ENCODE measurements at regions not wholly inside any gene's neighbourhood (a gene's known extent, or its start where the extent isn't known, plus 50 kb on each side); places are given as distances from the start of the nearest gene placed in this dataset.
A peak's percentile ranks its signal among the peaks of the same experiment; 100 is the strongest.

DNA sequence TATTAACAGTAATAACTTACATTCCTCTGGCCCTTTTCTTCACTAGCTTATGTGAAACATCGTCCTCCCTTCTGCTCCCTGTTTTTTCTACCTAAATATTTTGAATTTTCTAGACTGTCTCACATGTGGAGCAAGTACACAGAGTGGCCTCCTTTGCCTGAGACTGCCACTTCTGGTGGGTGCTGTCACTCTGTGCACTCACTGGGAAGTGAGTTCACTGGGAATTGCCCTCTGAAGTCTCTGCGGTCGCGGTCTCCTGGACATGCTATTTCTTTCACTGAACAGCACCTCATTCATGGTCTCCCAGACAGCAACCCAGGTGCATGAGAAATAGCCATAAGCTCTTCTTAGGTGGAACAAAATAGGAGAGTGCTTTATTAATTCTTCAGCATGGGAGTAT, 1179.7 kb upstream of the ADGRL3 start:
- Mint-ChIP-seq H3K4me3 (no peak overlapping the region), H3K27me3 (ENCODE audit: insufficient read depth, low read depth, poor library complexity) (no peaks in the 10 kb centered on the region), H3K9me3 (no peaks in the 10 kb centered on the region), H3K36me3 (ENCODE audit: low read depth) (no peaks in the 10 kb centered on the region), H3K4me1 (peaks cover 8% of the 10 kb centered on the region; the same call in 2 of the 3 replicates), H3K27ac (0 out of 2 replicates have a peak overlapping the region, but pooled peaks have one; percentile 51)
- Histone ChIP-seq H3K36me3 (ENCODE audit: insufficient read depth) (no peaks in the 10 kb centered on the region), H3K4me3 (no peak overlapping the region), H3K4me2 (0 out of 2 replicates have a peak overlapping the region, but pooled peaks have one; percentile 16), H3K27ac (ENCODE audit: low read depth) (no peak overlapping the region; the same call in 1 of the 2 replicates), H3F3A (replicated peaks; ENCODE audit: low read depth) (no peaks in the 10 kb centered on the region), H3K9me2 (ENCODE audit: insufficient read depth) (no peaks in the 10 kb centered on the region), H3K4me1 (ENCODE audit: insufficient read depth) (no peaks in the 10 kb centered on the region; the same call in 1 of the 2 replicates), H4K20me1 (replicated peaks; ENCODE audit: insufficient read depth) (no peaks in the 10 kb centered on the region), H2AFZ (peak overlapping the region; percentile 72; the same call in 1 of the 2 replicates), H3K27me3 (ENCODE audit: insufficient read depth) (no peaks in the 10 kb centered on the region), H3K79me2 (replicated peaks; ENCODE audit: insufficient read depth) (no peaks in the 10 kb centered on the region)
- ATAC-seq (no peak), DNase-seq (ENCODE audit: low spot score) (no peak)
- TF ChIP-seq JUNB (IDR thresholded peaks at IDR 0.05; ENCODE audit: unreplicated experiment): no peak

DNA sequence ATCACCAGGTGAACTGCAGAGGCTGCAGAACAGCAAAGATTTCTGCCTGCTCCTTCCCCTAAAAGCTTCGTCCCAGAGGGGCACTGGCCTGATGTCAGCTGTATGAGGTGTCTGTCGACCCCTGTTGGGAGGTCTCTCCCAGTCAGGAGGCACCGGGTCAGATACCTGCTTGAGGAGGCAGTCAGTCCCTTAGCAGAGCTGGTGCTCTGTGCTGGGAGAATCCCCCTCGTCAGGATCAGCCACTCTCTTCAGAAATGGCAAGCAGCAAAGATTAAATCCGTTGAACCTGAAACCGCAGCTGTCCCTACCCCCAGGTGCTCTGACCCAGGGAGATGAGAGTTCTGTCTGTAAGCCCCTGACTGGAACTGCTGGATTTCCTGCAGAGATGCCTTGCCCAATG, 1166.3 kb upstream of the ADGRL3 start:
- Mint-ChIP-seq H3K4me3 (no peak overlapping the region; the same call in 2 of the 3 replicates), H3K36me3 (ENCODE audit: low read depth) (no peaks in the 10 kb centered on the region)

More for the DNA sequence above, 1166.3 kb upstream of the ADGRL3 start:
- H3K4me2 ChIP-seq: no peak overlapping the region
- Mint-ChIP-seq H3K27me3 (ENCODE audit: insufficient read depth, low read depth, poor library complexity) (no peaks in the 10 kb centered on the region), H3K9me3 (no peaks in the 10 kb centered on the region), H3K4me1 (no peaks in the 10 kb centered on the region), H3K27ac (no peak overlapping the region)
- no peak overlapping the region for H3K27ac ChIP-seq (ENCODE audit: low read depth)
- H3K4me3 ChIP-seq: no peak overlapping the region
- H3K9me2 ChIP-seq (ENCODE audit: insufficient read depth): no peaks in the 10 kb centered on the region
- H2AFZ ChIP-seq: peak overlapping the region; percentile 80
- H3K4me1 ChIP-seq (ENCODE audit: insufficient read depth): no peaks in the 10 kb centered on the region
- no peak for DNase-seq (ENCODE audit: low spot score)
- peak; percentile 24; the same call in 1 of the 3 replicates for ATAC-seq
- TF ChIP-seq CREB1 (CRISPR knock-in tag; IDR thresholded peaks at IDR 0.05; ENCODE audit: low read depth) (no peak), ZNF462 (CRISPR knock-in tag; IDR thresholded peaks at IDR 0.05) (no peak)
- TF ChIP-seq, protein P1, sequence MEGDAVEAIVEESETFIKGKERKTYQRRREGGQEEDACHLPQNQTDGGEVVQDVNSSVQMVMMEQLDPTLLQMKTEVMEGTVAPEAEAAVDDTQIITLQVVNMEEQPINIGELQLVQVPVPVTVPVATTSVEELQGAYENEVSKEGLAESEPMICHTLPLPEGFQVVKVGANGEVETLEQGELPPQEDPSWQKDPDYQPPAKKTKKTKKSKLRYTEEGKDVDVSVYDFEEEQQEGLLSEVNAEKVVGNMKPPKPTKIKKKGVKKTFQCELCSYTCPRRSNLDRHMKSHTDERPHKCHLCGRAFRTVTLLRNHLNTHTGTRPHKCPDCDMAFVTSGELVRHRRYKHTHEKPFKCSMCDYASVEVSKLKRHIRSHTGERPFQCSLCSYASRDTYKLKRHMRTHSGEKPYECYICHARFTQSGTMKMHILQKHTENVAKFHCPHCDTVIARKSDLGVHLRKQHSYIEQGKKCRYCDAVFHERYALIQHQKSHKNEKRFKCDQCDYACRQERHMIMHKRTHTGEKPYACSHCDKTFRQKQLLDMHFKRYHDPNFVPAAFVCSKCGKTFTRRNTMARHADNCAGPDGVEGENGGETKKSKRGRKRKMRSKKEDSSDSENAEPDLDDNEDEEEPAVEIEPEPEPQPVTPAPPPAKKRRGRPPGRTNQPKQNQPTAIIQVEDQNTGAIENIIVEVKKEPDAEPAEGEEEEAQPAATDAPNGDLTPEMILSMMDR (conservative IDR thresholded peaks at IDR 0.05; ENCODE audit: low read depth in 2 of 2): peak in 1 of 2 experiments; percentile 10; a peak in 1 of 4 replicates
- no peaks in the 10 kb centered on the region for H3K27me3 ChIP-seq (ENCODE audit: insufficient read depth)
- H3K36me3 ChIP-seq (ENCODE audit: insufficient read depth): no peaks in the 10 kb centered on the region
- no peaks in the 10 kb centered on the region for H4K20me1 ChIP-seq (replicated peaks; ENCODE audit: insufficient read depth)
- H3K79me2 ChIP-seq (replicated peaks; ENCODE audit: insufficient read depth): no peaks in the 10 kb centered on the region
- H3F3A ChIP-seq (replicated peaks; ENCODE audit: low read depth): no peaks in the 10 kb centered on the region
